T-helper 2 cell (primary cell): ENCODE measurements at regions not wholly inside any gene's neighbourhood (a gene's known extent, or its start where the extent isn't known, plus 50 kb on each side); places are given as distances from the start of the nearest gene placed in this dataset.
A peak's percentile ranks its signal among the peaks of the same experiment; 100 is the strongest.
"Not testable (repeated sequence)": the region's sequence is repeated elsewhere in the genome, so short reads cannot be mapped to it uniquely, and the experiment has no call there.

Source experiments
- DNase-seq, 5 experiments: peaks; one replicate each; pipeline versions ENCODE4 v3.0.0 to v3.0.0-alpha.2; 2012 to 2022

DNA sequence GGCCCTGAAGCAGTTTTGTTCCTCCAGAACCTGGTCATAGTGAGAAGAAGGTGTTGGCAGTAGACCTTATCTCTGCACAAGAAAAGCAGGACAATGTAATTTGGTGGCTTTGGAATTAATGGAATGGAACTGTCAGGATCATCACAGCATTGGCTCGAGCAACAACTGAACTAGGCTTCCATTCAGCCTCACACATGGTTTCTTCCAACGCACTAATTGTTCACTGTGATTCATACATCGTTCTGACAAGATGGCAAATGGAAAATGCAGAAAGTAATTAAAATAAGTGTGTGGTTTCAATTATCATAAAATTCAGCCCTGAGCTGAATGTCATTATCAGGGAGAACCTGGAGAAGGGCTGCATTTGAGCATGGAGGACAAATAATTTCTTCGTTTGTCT is 80.6 kb downstream of the MFSD1 start:
- DNase-seq = no peak

- DNase-seq = no peak
Observed at GRCh38 chr3:158896729-158897128, 94.9 kb downstream of the MFSD1 start.

- no peak for DNase-seq
Observed at GRCh38 chr3:158906749-158907148, 104.9 kb downstream of the MFSD1 start.

GRCh38 chr3:158908187-158908734 is 106.4 kb downstream of the MFSD1 start:
- no peak for DNase-seq

DNA sequence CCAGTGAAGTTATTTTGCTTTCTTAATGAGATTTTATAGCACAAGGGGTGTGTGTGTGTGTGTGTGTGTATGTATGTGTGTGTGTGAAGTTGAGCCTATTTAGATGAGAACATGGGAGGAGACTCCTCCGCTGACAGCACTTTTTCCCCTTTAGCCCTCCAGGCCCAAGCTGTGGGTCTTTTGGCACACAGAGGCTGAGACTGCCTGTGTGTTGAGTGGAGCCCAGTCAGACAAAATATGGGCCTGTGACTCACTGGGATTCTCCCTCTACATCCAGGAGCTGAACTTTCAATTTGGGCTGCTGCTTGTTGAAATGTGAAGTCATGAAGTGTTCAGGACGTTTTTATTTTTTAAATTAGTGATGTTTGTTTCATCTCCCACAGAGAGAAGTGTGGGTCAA is 108.0 kb downstream of the MFSD1 start:
- no peak for DNase-seq

DNA sequence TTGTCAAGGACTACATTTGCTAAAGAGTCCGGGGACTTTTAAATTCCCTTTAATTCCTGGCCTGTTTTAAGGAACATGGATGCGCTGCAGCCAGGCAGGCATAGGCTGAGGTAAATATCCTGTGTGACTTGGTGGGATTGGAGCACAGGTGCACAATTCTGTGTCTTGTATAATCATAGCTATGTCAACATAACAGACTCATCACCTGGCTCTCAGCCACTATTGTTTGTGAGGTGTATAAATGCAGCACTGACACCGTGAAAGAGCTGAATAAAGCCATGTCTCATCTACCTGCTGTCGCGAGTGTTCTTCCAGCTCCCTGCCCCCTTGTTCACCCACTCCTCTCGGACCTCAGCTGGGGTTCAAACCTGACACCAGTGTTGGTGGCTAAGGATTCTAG is 109.7 kb downstream of the MFSD1 start:
- DNase-seq = no peak

DNA sequence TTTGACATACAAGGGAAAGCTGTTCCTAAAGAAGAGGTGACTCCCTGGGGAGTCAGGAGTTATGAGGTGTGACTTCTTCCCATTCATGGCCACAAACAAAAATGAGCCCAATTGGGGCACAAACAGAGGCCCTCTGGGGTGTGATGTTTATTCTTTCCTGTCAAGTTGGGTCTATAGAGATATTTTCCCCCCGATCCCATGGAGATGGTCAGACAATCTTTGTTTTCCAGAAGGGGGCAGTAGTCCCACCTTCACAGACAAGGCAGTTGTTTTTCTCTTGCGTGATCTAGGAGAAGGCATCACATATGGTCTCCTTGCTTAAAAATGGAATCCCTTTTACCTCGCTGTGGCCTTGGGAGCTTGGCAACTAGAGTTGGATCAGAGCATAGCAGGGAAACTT is 110.3 kb downstream of the MFSD1 start:
- DNase-seq = no peak

- DNase-seq = no peak
Observed at GRCh38 chr3:158912621-158913020, 110.8 kb downstream of the MFSD1 start.

DNA sequence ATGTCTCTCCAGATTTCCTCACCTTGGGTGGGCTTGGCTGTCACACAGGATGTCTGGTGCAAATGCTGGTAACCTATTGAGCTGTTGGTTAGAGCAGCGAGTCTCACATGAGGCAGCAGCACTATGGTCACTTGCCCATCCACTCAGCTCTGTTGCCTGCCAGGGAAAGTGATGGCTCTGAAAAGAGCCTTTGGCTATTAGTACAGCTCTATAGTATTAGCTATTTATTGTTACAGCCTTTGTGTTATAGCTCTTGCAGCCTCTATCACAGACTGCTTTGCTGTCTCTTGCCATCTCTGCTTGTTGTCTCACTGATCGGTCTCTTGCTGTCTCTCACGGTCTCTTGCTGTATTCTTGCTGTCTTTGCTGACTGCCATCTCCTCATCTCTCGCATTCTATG is 114.3 kb downstream of the MFSD1 start:
- DNase-seq = no peak

- DNase-seq = peak in 1 of 5 experiments; percentile 26
Observed at GRCh38 chr3:158918008-158918407, 116.2 kb downstream of the MFSD1 start.

GRCh38 chr3:158918451-158918850 is 116.6 kb downstream of the MFSD1 start:
- no peak for DNase-seq

GRCh38 chr3:158920371-158920770 is 118.5 kb downstream of the MFSD1 start:
- DNase-seq = no peak

- DNase-seq = no peak
Observed at GRCh38 chr3:158925021-158925420, 123.2 kb downstream of the MFSD1 start.

DNA sequence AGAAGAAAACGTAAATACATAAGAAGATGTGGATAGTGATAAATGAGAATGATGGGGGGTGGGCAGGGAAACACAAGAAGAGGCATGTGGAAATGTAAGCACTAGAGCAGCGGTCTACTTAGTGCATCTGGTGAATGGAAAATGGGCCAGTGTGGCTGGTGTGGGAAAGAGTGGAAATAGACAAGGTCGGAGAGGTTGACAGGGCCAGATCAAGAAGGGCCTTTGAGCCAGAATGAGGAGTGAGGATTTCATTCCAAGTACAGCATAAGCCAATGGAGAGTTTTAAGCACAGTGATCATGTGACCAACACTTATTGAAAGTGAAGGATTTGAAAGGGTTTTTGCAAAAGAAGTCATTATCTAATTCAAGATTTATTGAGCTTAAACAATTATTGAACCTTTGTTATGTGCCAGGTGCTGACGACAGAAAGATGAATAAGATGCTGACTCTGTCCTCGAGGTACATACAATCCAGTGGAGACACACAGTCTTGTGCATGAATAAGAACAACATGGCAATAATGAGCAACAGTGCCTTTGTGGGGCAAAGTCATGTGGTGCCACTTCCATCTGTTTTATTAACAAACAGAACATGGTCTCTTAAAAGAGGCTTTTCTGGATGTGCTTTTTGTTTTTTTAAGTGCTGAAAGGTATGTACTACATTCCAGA is 124.1 kb downstream of the MFSD1 start:
- DNase-seq = no peak

GRCh38 chr3:158935846-158936245 is 134.0 kb downstream of the MFSD1 start:
- no peak for DNase-seq

GRCh38 chr3:158936530-158937113 is 134.8 kb downstream of the MFSD1 start:
- DNase-seq = no peak

- no peak for DNase-seq
Observed at GRCh38 chr3:158950178-158950901, 148.5 kb downstream of the MFSD1 start.

GRCh38 chr3:158953131-158953530 is 151.3 kb downstream of the MFSD1 start:
- no peak for DNase-seq

DNA sequence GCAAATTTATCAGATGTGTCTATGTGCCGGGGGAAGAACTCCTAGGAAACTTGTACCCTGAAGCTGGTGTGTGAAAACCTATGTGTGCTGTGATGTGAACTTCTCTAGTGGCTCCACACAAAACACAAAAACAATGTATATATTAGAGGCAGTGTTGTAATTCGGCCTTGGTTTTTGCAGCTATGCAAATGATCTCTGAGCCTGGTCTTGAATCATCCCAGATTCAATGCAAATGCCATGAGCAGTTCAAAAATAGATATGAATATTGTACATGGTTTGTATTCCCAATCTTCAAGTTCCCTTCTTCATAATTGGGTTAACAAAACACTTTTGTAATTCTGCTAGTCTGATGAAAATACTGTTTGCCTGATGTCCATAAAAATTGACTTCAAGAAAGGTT is 152.6 kb downstream of the MFSD1 start:
- DNase-seq = no peak

- DNase-seq = not testable (repeated sequence)
Observed at GRCh38 chr3:158957777-158958176, 155.9 kb downstream of the MFSD1 start.

DNA sequence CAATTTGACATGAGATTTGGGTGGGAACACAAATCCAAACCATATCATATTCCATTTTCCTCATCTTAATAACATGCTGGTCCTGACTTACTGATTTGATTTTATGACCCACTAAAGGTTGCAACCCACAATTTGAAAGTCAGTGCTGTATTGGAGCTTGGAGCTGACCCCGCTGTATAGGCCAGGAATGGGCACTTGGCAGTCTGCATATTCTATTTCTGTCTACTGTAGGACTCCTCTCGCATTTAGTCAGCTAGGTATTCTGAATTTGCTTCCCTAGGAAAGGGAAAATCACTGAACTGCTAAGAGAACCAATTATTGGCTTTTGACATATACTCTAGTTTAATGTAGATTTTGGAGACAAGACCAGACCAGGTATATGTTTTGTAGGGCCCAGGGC is 157.0 kb downstream of the MFSD1 start:
- DNase-seq = no peak

- DNase-seq = no peak
Observed at GRCh38 chr3:158961471-158961870, 159.6 kb downstream of the MFSD1 start.

DNA sequence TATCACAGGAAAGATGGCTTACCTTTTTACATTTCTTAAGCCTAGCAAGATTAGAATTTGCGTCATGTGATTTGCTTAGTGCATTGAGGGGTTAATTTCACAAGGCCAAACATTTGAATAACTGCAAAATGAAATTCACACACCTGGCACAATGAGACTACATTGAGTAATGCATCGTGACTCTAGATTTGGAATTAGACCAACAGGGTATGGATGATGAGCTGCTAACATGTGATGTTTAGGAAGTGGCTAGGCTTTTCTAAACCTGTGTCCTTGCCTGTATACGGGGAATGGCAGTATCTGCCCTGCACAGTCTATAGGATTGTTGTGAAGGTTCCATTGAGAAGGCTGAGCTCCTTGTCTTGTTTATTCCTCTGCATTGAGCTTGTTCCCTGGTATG is 160.1 kb downstream of the MFSD1 start:
- no peak for DNase-seq

DNA sequence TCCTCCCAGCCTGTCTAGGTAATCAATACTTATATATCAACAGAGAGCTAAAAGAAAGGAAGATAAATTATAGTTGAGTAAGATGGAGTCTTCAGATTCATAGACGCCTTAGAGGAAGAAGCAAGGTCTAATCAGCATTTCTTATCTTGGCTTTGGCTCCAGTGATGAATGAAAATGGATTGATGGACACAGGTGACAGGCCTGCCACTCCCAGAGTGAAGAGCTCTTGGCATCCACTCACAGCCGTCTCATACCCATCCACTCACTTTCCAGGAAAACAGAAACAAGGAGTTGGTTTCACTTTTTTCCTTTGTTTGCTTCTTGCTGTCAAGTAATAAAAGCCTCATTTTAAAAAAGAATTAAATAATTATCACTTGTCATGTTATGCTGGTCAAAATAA is 168.2 kb downstream of the MFSD1 start:
- DNase-seq = no peak
